HepG2 (cell line): ENCODE measurements at regions not wholly inside any gene's neighbourhood (a gene's known extent, or its start where the extent isn't known, plus 50 kb on each side); places are given as distances from the start of the nearest gene placed in this dataset.

Source experiments
- ATAC-seq: fragments of 200-7000 bp; cut with Tn5 transposase; 3 replicates; pipeline ENCODE4 v1.9.1; 2020; ENCODE audit warnings: mild to moderate bottlenecking, moderate library complexity
- BruUV-seq: library from RNA; stranded (reverse); fragments of 400-500 nt; replicated peaks from 2 replicates; lab custom pipeline; 2021; lab: Mats Ljungman, UMichigan
- CTCF ChIA-PET: fragments of 300-600 bp; formaldehyde crosslinking; extraction: SDS; loops from one replicate; lab custom pipeline; 2021; ENCODE audit warnings: low total read pairs, inconsistent platforms, low intra/inter-chr PET ratio; lab: Yijun Ruan, JAX
- POLR2A ChIA-PET: fragments of 350-600 bp; sonication (Branson Sonifier 250); formaldehyde crosslinking; loops from one replicate; lab custom pipeline; 2020; ENCODE audit warnings: antibody characterized with exemption, inconsistent platforms; lab: Yijun Ruan, JAX
- DNase-seq: peaks from one replicate; pipeline ENCODE4 v3.0.0-alpha.2; 2015; ENCODE audit warnings: low spot score
- FAIRE-seq: peaks from 3 replicates; lab custom pipeline; 2011; peaks lifted over from hg19 to GRCh38; lab: Jason Lieb, UNC
- H2AFZ ChIP-seq: one replicate; pipeline ENCODE4 v1.6.1; 2011; ENCODE audit warnings: low read length, inconsistent platforms
- H3K27ac ChIP-seq: fragments of 300-600 bp; 3 replicates; pipeline ENCODE4 v1.8.0; 2011; ENCODE audit warnings: mixed run types, mild to moderate bottlenecking, mixed read lengths, low read length, inconsistent platforms; ENCODE audit not compliant: insufficient read depth; ENCODE audit errors: extremely low read length
- H3K27me3 ChIP-seq, 2 experiments: fragments of 200-600 bp in 1 of 2; 2 replicates in 1 of 2; 3 replicates in 1 of 2; pipeline versions ENCODE4 v1.6.0 to v1.8.0; 2011; ENCODE audit warnings: low read length in 2 of 2, mild to moderate bottlenecking in 2 of 2, moderate library complexity in 2 of 2, inconsistent platforms in 1 of 2; ENCODE audit not compliant: insufficient read depth in 2 of 2, control insufficient read depth in 1 of 2
- H3K36me3 ChIP-seq, 2 experiments: fragments of 200-600 bp in 1 of 2; replicated peaks in 1 of 2; 2 replicates in 1 of 2; 3 replicates in 1 of 2; pipeline versions ENCODE4 v1.5.1 to v1.8.0; 2011; ENCODE audit warnings: low read length in 2 of 2, inconsistent platforms in 1 of 2; ENCODE audit not compliant: insufficient read depth in 2 of 2, control insufficient read depth in 1 of 2
- H3K4me1 ChIP-seq: 2 replicates; pipeline ENCODE4 v1.5.1; 2012; ENCODE audit warnings: low read length, inconsistent platforms; ENCODE audit not compliant: insufficient read depth
- H3K4me2 ChIP-seq: 2 replicates; pipeline ENCODE4 v1.6.0; 2011; ENCODE audit warnings: low read depth, low read length, inconsistent platforms
- H3K4me3 ChIP-seq, 3 experiments: fragments of 200-600 bp in 1 of 3; sonication (generic), shearing (Covaris generic) in 1 of 3; replicated peaks in 1 of 3; 2 replicates each; pipeline ENCODE4 v1.5.1; 2011 to 2016; ENCODE audit warnings: low read length in 3 of 3, inconsistent platforms in 2 of 3, low read depth in 2 of 3, mild to moderate bottlenecking in 2 of 3, control low read depth in 1 of 3, mixed read lengths in 1 of 3; ENCODE audit not compliant: insufficient read depth in 1 of 3
- H3K79me2 ChIP-seq: one replicate; pipeline ENCODE4 v1.6.1; 2011; ENCODE audit warnings: low read length, inconsistent platforms; ENCODE audit not compliant: insufficient read depth
- H3K9ac ChIP-seq: 2 replicates; pipeline ENCODE4 v1.6.0; 2011; ENCODE audit warnings: mild to moderate bottlenecking, low read depth, low read length, inconsistent platforms; ENCODE audit not compliant: insufficient read depth
- H3K9me3 ChIP-seq: 2 replicates; pipeline ENCODE4 v1.5.1; 2012; ENCODE audit warnings: mild to moderate bottlenecking, low read length
- H4K20me1 ChIP-seq: 2 replicates; pipeline ENCODE4 v1.6.0; 2011; ENCODE audit warnings: inconsistent platforms, mild to moderate bottlenecking, low read length, moderate library complexity; ENCODE audit not compliant: insufficient read depth
- AKNA ChIP-seq: sonication (generic); formaldehyde crosslinking; IDR thresholded peaks from 2 replicates; pipeline ENCODE4 v1.4.0; 2020; ENCODE audit warnings: missing genetic modification reagents, borderline replicate concordance
- CREB1 ChIP-seq, 2 experiments: fragments of 450-650 bp in 1 of 2; IDR thresholded peaks; 2 replicates each; pipeline ENCODE4 v1.6.1; 2016 to 2017; ENCODE audit warnings: control low read depth in 1 of 2, mild to moderate bottlenecking in 1 of 2, missing compliant biosample characterization in 1 of 2, missing genetic modification characterization in 1 of 2
- PATZ1 ChIP-seq: sonication (generic); formaldehyde crosslinking; IDR thresholded peaks from 2 replicates; pipeline ENCODE4 v1.4.0; 2020; ENCODE audit warnings: missing genetic modification reagents
- WGBS: methylation state at CpG from one replicate; pipeline ENCODE4 v1.1.6; 2017; ENCODE audit warnings: low lambda C conversion rate; 5-methylcytosine and 5-hydroxymethylcytosine counted together
- in situ Hi-C: cut with HindIII; loops from 2 replicates; pipeline ENCODE4 v1.10.0; 2017; ENCODE audit warnings: low pct_unique_long_range_greater_than_20kb; ENCODE audit not compliant: extremely low pct_ligation_motif_present
- intact Hi-C: fragments of 100-400 bp; cut with micrococcal nuclease; formaldehyde crosslinking; loops from one replicate; pipeline ENCODE4 v1.10.0; 2022; ENCODE audit not compliant: unreplicated experiment

- H3K79me2 ChIP-seq: no peaks in the 10 kb centered on the region
- no peaks in the 10 kb centered on the region for H4K20me1 ChIP-seq
- no peak overlapping the region for H3K4me3 ChIP-seq
- 14% methylated on average over 2 of the region's 2 CpGs for WGBS
- in situ Hi-C loops: no loop called here
- BruUV-seq: no TSS peak
- POLR2A ChIA-PET: no interaction called here
- H3K27ac ChIP-seq: no peak overlapping the region
- H2AFZ ChIP-seq: no peak overlapping the region
- ATAC-seq (no peak), DNase-seq (no peak), FAIRE-seq (no peak)
- no peaks in the 10 kb centered on the region for H3K4me1 ChIP-seq
- intact Hi-C loops: no loop called here
- no peaks in the 10 kb centered on the region for H3K36me3 ChIP-seq
- H3K9me3 ChIP-seq: peaks cover 16% of the 10 kb centered on the region
- no peak overlapping the region for H3K9ac ChIP-seq
- no peak overlapping the region for H3K4me2 ChIP-seq
- peak; percentile 51; the same call in 1 of the 2 replicates for TF ChIP-seq CREB1 (IDR thresholded peaks at IDR 0.05)
- no peak for TF ChIP-seq CREB1 (CRISPR knock-in tag; IDR thresholded peaks at IDR 0.05)
- no peak for TF ChIP-seq PATZ1 (CRISPR knock-in tag)
- TF ChIP-seq AKNA (CRISPR knock-in tag): no peak
- no peaks in the 10 kb centered on the region for H3K27me3 ChIP-seq
- CTCF ChIA-PET: no interaction called here
These were observed 203.8 kb downstream of the TPRG1 start for GRCh38 chr3:189375532-189375931.
